Brain microvascular endothelial cell (primary cell): ENCODE measurements at regions not wholly inside any gene's neighbourhood (a gene's known extent, or its start where the extent isn't known, plus 50 kb on each side); places are given as distances from the start of the nearest gene placed in this dataset.

ENCODE experiments used
- DNase-seq: peaks from one replicate; pipeline ENCODE4 v3.0.0-alpha.2; 2020
- H3K27ac ChIP-seq: fragments of 250-450 bp; sonication (Bioruptor Pico); 2 replicates; pipeline ENCODE4 v1.5.1; 2020; ENCODE audit warnings: mild to moderate bottlenecking, moderate library complexity
- H3K27me3 ChIP-seq: fragments of 250-450 bp; sonication (Bioruptor Pico); replicated peaks from 2 replicates; pipeline ENCODE4 v1.5.1; 2020; ENCODE audit warnings: mild to moderate bottlenecking
- H3K36me3 ChIP-seq: fragments of 250-450 bp; sonication (Bioruptor Pico); replicated peaks from 2 replicates; pipeline ENCODE4 v1.5.1; 2020; ENCODE audit warnings: mild to moderate bottlenecking
- H3K4me3 ChIP-seq: 2 replicates; pipeline ENCODE4 v1.5.1; 2011; ENCODE audit warnings: low read depth, mild to moderate bottlenecking, control low read depth, low read length, moderate library complexity
- CTCF ChIP-seq: IDR thresholded peaks from 2 replicates; pipeline ENCODE4 v1.5.1; 2011; ENCODE audit warnings: low read depth, mild to moderate bottlenecking, moderate library complexity, low read length, control low read depth, inconsistent platforms; ENCODE audit errors: missing control alignments
- in situ Hi-C: cut with HindIII; loops from 2 replicates; pipeline ENCODE4 v1.10.0; 2017; ENCODE audit warnings: low sequenced_read_pairs, low pct_ligation_motif_present

GRCh38 chr2:175606010-175606841, 395.8 kb downstream of the LNPK start:
- Histone ChIP-seq H3K27me3 (no peaks in the 10 kb centered on the region), H3K27ac (no peak overlapping the region), H3K36me3 (no peaks in the 10 kb centered on the region), H3K4me3 (no peak overlapping the region)
- TF ChIP-seq CTCF, result no peak
- in situ Hi-C loops, result no loop called here
- DNase-seq, result no peak

GRCh38 chr2:175605640-175606009, 396.4 kb downstream of the LNPK start:
- no peak for DNase-seq
- Histone ChIP-seq H3K36me3 (no peaks in the 10 kb centered on the region), H3K27ac (no peak overlapping the region), H3K4me3 (no peak overlapping the region), H3K27me3 (no peaks in the 10 kb centered on the region)
- in situ Hi-C loops, result no loop called here
- no peak for TF ChIP-seq CTCF

GRCh38 chr2:175601969-175602368, 400.1 kb downstream of the LNPK start:
- H3K4me3 ChIP-seq, result no peak overlapping the region
- H3K27me3 ChIP-seq, result no peaks in the 10 kb centered on the region
- no peak for TF ChIP-seq CTCF
- DNase-seq, result no peak
- H3K27ac ChIP-seq, result no peak overlapping the region
- in situ Hi-C loops, result no loop called here
- H3K36me3 ChIP-seq, result no peaks in the 10 kb centered on the region

- H3K27me3 ChIP-seq, result no peaks in the 10 kb centered on the region
- no peak for DNase-seq
- no peak overlapping the region for H3K4me3 ChIP-seq
- in situ Hi-C loops, result no loop called here
- no peaks in the 10 kb centered on the region for H3K36me3 ChIP-seq
- TF ChIP-seq CTCF, result no peak
- H3K27ac ChIP-seq, result no peak overlapping the region
These were observed 401.9 kb downstream of the LNPK start for GRCh38 chr2:175599966-175600831.

DNA sequence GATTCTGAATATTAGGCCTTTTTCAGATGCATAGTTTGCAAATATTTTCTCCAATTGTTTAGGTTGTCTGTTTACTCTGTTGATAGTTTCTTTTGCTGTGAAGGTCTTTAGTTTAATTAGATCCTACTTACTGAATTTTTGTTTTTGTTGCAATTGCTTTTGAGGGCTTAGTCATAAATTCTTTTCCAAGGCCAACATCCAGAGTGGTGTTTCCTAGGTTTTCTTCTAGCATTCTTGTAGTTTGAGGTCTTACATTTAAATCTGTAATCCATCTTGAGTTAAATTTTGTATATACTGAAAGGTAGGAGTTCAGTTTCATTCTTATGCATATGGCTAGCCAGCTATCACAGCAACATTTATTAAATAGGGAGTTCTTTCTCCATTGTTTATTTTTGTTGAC, 404.8 kb downstream of the LNPK start:
- Histone ChIP-seq H3K27me3 (no peaks in the 10 kb centered on the region), H3K4me3 (no peak overlapping the region), H3K36me3 (no peaks in the 10 kb centered on the region), H3K27ac (no peak overlapping the region)
- TF ChIP-seq CTCF, result no peak
- no peak for DNase-seq
- in situ Hi-C loops, result no loop called here
